RWPE2 (cell line): ENCODE measurements at regions not wholly inside any gene's neighbourhood (a gene's known extent, or its start where the extent isn't known, plus 50 kb on each side); places are given as distances from the start of the nearest gene placed in this dataset.

ENCODE experiments used
- ATAC-seq: fragments of 200-7000 bp; cut with Tn5 transposase; 3 replicates; pipeline ENCODE4 v1.9.1; 2021; ENCODE audit warnings: low read depth
- DNase-seq: peaks from one replicate; pipeline ENCODE4 v3.0.0-alpha.2; 2020; ENCODE audit warnings: low spot score
- H3K27ac ChIP-seq: fragments of 450-650 bp; 2 replicates; pipeline ENCODE4 v1.5.1; 2017; ENCODE audit warnings: mild to moderate bottlenecking; ENCODE audit not compliant: poor library complexity, severe bottlenecking
- H3K27me3 ChIP-seq: fragments of 250-450 bp; sonication (Bioruptor Pico); 2 replicates; pipeline ENCODE4 v1.5.1; 2021; ENCODE audit warnings: mild to moderate bottlenecking, moderate library complexity; ENCODE audit not compliant: insufficient read depth, poor library complexity, severe bottlenecking
- H3K36me3 ChIP-seq: fragments of 250-450 bp; sonication (Bioruptor Pico); 2 replicates; pipeline ENCODE4 v1.5.1; 2020; ENCODE audit warnings: low read depth, mild to moderate bottlenecking, moderate library complexity
- H3K4me1 ChIP-seq: fragments of 250-450 bp; sonication (Bioruptor Pico); 2 replicates; pipeline ENCODE4 v1.5.1; 2021; ENCODE audit warnings: mild to moderate bottlenecking, moderate library complexity; ENCODE audit not compliant: insufficient read depth, poor library complexity, severe bottlenecking
- H3K4me3 ChIP-seq: fragments of 250-450 bp; sonication (Bioruptor Pico); 2 replicates; pipeline ENCODE4 v1.5.1; 2021; ENCODE audit warnings: mild to moderate bottlenecking, moderate library complexity; ENCODE audit not compliant: severe bottlenecking
- H3K9me3 ChIP-seq: fragments of 250-450 bp; sonication (Bioruptor Pico); 2 replicates; pipeline ENCODE4 v1.5.1; 2021; ENCODE audit warnings: mild to moderate bottlenecking, moderate library complexity; ENCODE audit not compliant: severe bottlenecking
- TF ChIP-seq, protein P1 (sequence below): fragments of 450-650 bp; IDR thresholded peaks from one replicate; pipeline ENCODE4 v1.5.1; 2017; ENCODE audit warnings: mild to moderate bottlenecking, moderate library complexity; ENCODE audit not compliant: poor library complexity, severe bottlenecking

- Histone ChIP-seq H3K4me3 (no peak overlapping the region), H3K4me1 (no peaks in the 10 kb centered on the region), H3K9me3 (no peaks in the 10 kb centered on the region), H3K27ac (no peak overlapping the region), H3K27me3 (peaks cover 7% of the 10 kb centered on the region), H3K36me3 (no peaks in the 10 kb centered on the region)
- DNase-seq (no peak), ATAC-seq (no peak)
- TF ChIP-seq, protein P1, sequence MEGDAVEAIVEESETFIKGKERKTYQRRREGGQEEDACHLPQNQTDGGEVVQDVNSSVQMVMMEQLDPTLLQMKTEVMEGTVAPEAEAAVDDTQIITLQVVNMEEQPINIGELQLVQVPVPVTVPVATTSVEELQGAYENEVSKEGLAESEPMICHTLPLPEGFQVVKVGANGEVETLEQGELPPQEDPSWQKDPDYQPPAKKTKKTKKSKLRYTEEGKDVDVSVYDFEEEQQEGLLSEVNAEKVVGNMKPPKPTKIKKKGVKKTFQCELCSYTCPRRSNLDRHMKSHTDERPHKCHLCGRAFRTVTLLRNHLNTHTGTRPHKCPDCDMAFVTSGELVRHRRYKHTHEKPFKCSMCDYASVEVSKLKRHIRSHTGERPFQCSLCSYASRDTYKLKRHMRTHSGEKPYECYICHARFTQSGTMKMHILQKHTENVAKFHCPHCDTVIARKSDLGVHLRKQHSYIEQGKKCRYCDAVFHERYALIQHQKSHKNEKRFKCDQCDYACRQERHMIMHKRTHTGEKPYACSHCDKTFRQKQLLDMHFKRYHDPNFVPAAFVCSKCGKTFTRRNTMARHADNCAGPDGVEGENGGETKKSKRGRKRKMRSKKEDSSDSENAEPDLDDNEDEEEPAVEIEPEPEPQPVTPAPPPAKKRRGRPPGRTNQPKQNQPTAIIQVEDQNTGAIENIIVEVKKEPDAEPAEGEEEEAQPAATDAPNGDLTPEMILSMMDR = peak; percentile 34
These were observed 118.0 kb upstream of the CRHR1 start for GRCh38 chr17:45666046-45666600.

DNA sequence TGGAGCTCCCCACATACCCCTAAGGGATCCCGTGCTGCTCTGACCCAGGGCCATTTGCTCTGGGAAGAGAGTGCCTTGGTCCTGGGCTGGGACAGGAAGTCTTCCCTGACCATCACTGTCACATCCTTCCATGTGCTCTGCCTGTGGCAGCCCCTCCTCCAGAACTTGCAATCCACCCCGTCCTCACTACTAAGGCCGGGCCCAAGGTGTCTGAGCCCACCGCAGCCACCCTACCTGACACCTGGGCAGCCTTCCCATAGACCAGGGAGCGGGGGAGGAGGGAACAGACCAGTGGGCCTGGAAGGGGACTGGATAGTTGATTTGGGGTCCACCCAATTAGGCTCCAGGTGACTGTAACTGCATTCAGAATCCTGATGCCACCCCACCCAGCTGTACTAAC, 117.5 kb upstream of the CRHR1 start:
- Histone ChIP-seq H3K4me1 (no peaks in the 10 kb centered on the region), H3K4me3 (no peak overlapping the region), H3K36me3 (no peaks in the 10 kb centered on the region), H3K27ac (no peak overlapping the region), H3K27me3 (peaks cover 7% of the 10 kb centered on the region), H3K9me3 (no peaks in the 10 kb centered on the region)
- TF ChIP-seq, protein P1 = no peak
- no peak for DNase-seq
- no peak for ATAC-seq

GRCh38 chr17:45667591-45668171, 116.4 kb upstream of the CRHR1 start:
- H3K9me3 ChIP-seq = no peaks in the 10 kb centered on the region
- ATAC-seq = no peak; the same call in 2 of the 3 replicates
- H3K4me3 ChIP-seq = no peak overlapping the region
- no peaks in the 10 kb centered on the region for H3K4me1 ChIP-seq
- no peak overlapping the region for H3K27ac ChIP-seq
- no peaks in the 10 kb centered on the region for H3K36me3 ChIP-seq
- DNase-seq = no peak
- TF ChIP-seq, protein P1 = no peak
- peaks cover 7% of the 10 kb centered on the region for H3K27me3 ChIP-seq

- TF ChIP-seq, protein P1 = no peak
- Histone ChIP-seq H3K36me3 (no peaks in the 10 kb centered on the region), H3K4me1 (no peaks in the 10 kb centered on the region), H3K27me3 (peaks cover 4% of the 10 kb centered on the region), H3K4me3 (no peak overlapping the region), H3K27ac (no peak overlapping the region), H3K9me3 (no peaks in the 10 kb centered on the region)
- ATAC-seq (no peak), DNase-seq (no peak)
These were observed 115.8 kb upstream of the CRHR1 start for GRCh38 chr17:45668316-45668715.

- no peaks in the 10 kb centered on the region for H3K9me3 ChIP-seq
- TF ChIP-seq, protein P1 = no peak
- no peak for DNase-seq
- no peak overlapping the region for H3K4me3 ChIP-seq
- H3K27ac ChIP-seq = no peak overlapping the region
- ATAC-seq = no peak
- no peaks in the 10 kb centered on the region for H3K27me3 ChIP-seq
- no peaks in the 10 kb centered on the region for H3K36me3 ChIP-seq
- H3K4me1 ChIP-seq = no peaks in the 10 kb centered on the region
These were observed 111.8 kb upstream of the CRHR1 start for GRCh38 chr17:45672301-45672700.
